ENCODE measurements at regions not wholly inside any gene's neighbourhood (a gene's known extent, or its start where the extent isn't known, plus 50 kb on each side); places are given as distances from the start of the nearest gene placed in this dataset.

GRCh38 chr11:116182356-116182966 is 590.3 kb downstream of the BUD13 start:
- H3K27me3 ChIP-seq (ENCODE audit: control insufficient read depth, insufficient read depth, low read length, poor library complexity, severe bottlenecking) = no peaks in the 10 kb centered on the region
- no peak overlapping the region for H3K27ac ChIP-seq (ENCODE audit: low read depth, low read length)
- H3K4me1 Mint-ChIP-seq = peaks cover 37% of the 10 kb centered on the region

GRCh38 chr11:116180806-116181600 is 591.8 kb downstream of the BUD13 start:
- H3K27ac Mint-ChIP-seq = no peak overlapping the region
- no peak for TF ChIP-seq CTCF (conservative IDR thresholded peaks at IDR 0.05)
- H3K4me1 ChIP-seq (ENCODE audit: control insufficient read depth, insufficient read depth, low read length) = peaks cover 28% of the 10 kb centered on the region

More at GRCh38 chr11:116182356-116182966, 590.3 kb downstream of the BUD13 start:
- no peaks in the 10 kb centered on the region for H3K9me3 ChIP-seq (ENCODE audit: control insufficient read depth, low read length)
- H3K4me1 ChIP-seq (ENCODE audit: control insufficient read depth, insufficient read depth, low read length) = peaks cover 20% of the 10 kb centered on the region
- H3K27ac Mint-ChIP-seq = no peak overlapping the region
- H3K4me3 ChIP-seq (ENCODE audit: low read length) = no peak overlapping the region
- H3K36me3 ChIP-seq (ENCODE audit: control insufficient read depth, insufficient read depth, low read length) = no peaks in the 10 kb centered on the region
- H3K9ac ChIP-seq (ENCODE audit: extremely low read depth, low read length, poor library complexity, severe bottlenecking) = no peak overlapping the region
- no peak overlapping the region for H3K4me3 Mint-ChIP-seq
- H3K36me3 Mint-ChIP-seq (ENCODE audit: low read depth) = no peaks in the 10 kb centered on the region
- TF ChIP-seq CTCF (conservative IDR thresholded peaks at IDR 0.05) = no peak
- WGBS, 2 experiments (ENCODE audit: insufficient coverage in 1 of 2, insufficient read length in 1 of 2) = 91 to 97% methylated on average over 6 to 7 of the region's 7 CpGs
- peaks cover 2% of the 10 kb centered on the region for H3K27me3 Mint-ChIP-seq (ENCODE audit: insufficient read depth)
- H3K9me3 Mint-ChIP-seq = no peaks in the 10 kb centered on the region
- no peak for DNase-seq

GRCh38 chr11:116179401-116179800 is 593.4 kb downstream of the BUD13 start:
- H3K4me3 Mint-ChIP-seq = no peak overlapping the region
- DNase-seq = peak; percentile 37
- no peak overlapping the region for H3K27ac Mint-ChIP-seq

More at GRCh38 chr11:116180806-116181600, 591.8 kb downstream of the BUD13 start:
- H3K27me3 Mint-ChIP-seq (ENCODE audit: insufficient read depth) = peaks cover 2% of the 10 kb centered on the region
- no peaks in the 10 kb centered on the region for H3K36me3 Mint-ChIP-seq (ENCODE audit: low read depth)
- H3K4me3 Mint-ChIP-seq = no peak overlapping the region
- peak overlapping the region; percentile 30 for H3K27ac ChIP-seq (ENCODE audit: low read depth, low read length)
- no peaks in the 10 kb centered on the region for H3K36me3 ChIP-seq (ENCODE audit: control insufficient read depth, insufficient read depth, low read length)
- no peak overlapping the region for H3K9ac ChIP-seq (ENCODE audit: extremely low read depth, low read length, poor library complexity, severe bottlenecking)
- DNase-seq = peak; percentile 41
- H3K4me1 Mint-ChIP-seq = peaks cover 45% of the 10 kb centered on the region
- H3K4me3 ChIP-seq (ENCODE audit: low read length) = no peak overlapping the region
- H3K9me3 Mint-ChIP-seq = no peaks in the 10 kb centered on the region
- WGBS, 2 experiments (ENCODE audit: insufficient coverage in 1 of 2, insufficient read length in 1 of 2) = 91 to 98% methylated on average over 6 to 13 of the region's 13 CpGs
- H3K27me3 ChIP-seq (ENCODE audit: control insufficient read depth, insufficient read depth, low read length, poor library complexity, severe bottlenecking) = no peaks in the 10 kb centered on the region
- no peaks in the 10 kb centered on the region for H3K9me3 ChIP-seq (ENCODE audit: control insufficient read depth, low read length)

More at GRCh38 chr11:116179401-116179800, 593.4 kb downstream of the BUD13 start:
- Histone ChIP-seq H3K9ac (ENCODE audit: extremely low read depth, low read length, poor library complexity, severe bottlenecking) (no peak overlapping the region), H3K4me3 (ENCODE audit: low read length) (no peak overlapping the region), H3K4me1 (ENCODE audit: control insufficient read depth, insufficient read depth, low read length) (peaks cover 30% of the 10 kb centered on the region), H3K9me3 (ENCODE audit: control insufficient read depth, low read length) (no peaks in the 10 kb centered on the region), H3K36me3 (ENCODE audit: control insufficient read depth, insufficient read depth, low read length) (no peaks in the 10 kb centered on the region), H3K27me3 (ENCODE audit: control insufficient read depth, insufficient read depth, low read length, poor library complexity, severe bottlenecking) (no peaks in the 10 kb centered on the region), H3K27ac (ENCODE audit: low read depth, low read length) (no peak overlapping the region)
- Mint-ChIP-seq H3K4me1 (peaks cover 44% of the 10 kb centered on the region), H3K36me3 (ENCODE audit: low read depth) (no peaks in the 10 kb centered on the region), H3K27me3 (ENCODE audit: insufficient read depth) (no peaks in the 10 kb centered on the region), H3K9me3 (no peaks in the 10 kb centered on the region)
- 39 to 62% methylated on average over 2 to 3 of the region's 3 CpGs for WGBS, 2 experiments (ENCODE audit: insufficient coverage in 1 of 2, insufficient read length in 1 of 2)
- TF ChIP-seq CTCF (conservative IDR thresholded peaks at IDR 0.05) = no peak

Data from endodermal cell (in vitro differentiated cells).